Ecto neural progenitor cell (in vitro differentiated cells): ENCODE measurements at regions not wholly inside any gene's neighbourhood (a gene's known extent, or its start where the extent isn't known, plus 50 kb on each side); places are given as distances from the start of the nearest gene placed in this dataset.

ENCODE experiments used
- DNase-seq: peaks from one replicate; pipeline ENCODE4 v3.0.0-alpha.2; 2018; ENCODE audit warnings: low spot score

DNA sequence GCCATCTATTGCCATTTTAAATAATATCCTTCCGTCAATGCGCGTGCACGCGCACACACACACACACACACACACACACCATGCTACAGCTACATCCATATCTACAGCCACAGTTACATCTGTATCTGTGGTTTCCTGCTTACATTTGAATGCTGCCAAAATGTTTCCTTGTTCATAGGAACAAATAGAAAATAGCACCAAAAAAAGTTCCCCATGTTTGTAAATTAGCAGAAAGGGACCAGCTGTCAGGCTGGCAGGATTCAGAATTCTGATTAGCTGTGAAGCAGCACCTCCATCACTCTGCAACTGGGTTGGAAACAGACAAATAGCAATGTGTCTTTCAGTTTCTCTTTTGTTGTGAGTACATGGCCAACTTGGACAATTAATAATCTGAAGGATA is 601.5 kb downstream of the IRX1 start:
- no peak for DNase-seq

DNA sequence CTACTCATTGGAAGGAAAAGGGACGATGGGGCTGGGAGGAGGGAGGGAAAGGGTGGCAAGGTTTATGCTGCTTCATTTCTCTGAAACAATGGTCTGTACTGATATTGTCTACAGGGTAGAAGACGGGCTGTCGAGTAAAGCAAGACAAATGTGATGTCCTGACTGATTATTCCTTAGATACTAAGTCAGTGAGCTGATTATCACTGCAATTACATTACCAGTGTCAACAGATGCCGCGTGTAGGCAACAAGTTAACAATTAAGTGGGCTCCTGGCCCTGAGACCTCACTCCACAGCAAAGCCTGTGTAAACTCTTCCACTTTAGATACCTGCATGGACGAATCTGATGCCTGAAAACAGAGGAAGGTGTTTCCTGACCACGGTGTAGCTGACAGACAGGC is 602.8 kb downstream of the IRX1 start:
- no peak for DNase-seq

GRCh38 chr5:4199049-4199841 is 603.6 kb downstream of the IRX1 start:
- DNase-seq: no peak

GRCh38 chr5:4203146-4203545 is 607.5 kb downstream of the IRX1 start:
- DNase-seq: peak; percentile 18

GRCh38 chr5:4204276-4205141 is 608.9 kb downstream of the IRX1 start:
- peak; percentile 35 for DNase-seq

GRCh38 chr5:4205398-4205797 is 609.8 kb downstream of the IRX1 start:
- DNase-seq: peak; percentile 22

DNA sequence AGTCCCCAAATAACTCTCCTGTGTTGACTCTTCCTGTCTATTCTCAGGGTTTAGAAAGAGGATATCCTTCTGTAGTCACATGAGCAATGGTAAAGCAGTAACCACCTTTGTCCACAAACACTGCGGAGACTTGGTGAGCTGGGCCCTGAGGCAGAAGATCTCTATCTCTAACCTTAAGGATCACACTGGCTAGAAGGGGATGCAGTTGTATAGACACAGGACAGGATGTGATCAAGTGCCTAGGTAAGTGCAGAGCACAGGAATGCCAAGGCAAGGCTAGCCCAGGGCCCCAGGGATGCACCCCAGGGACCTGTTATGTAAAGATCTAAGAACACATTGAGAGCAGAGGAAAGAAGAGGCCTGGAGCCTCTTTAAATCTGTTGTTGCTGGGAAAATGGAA is 610.5 kb downstream of the IRX1 start:
- peak; percentile 22 for DNase-seq

- DNase-seq: peak; percentile 37
These were observed 611.9 kb downstream of the IRX1 start for GRCh38 chr5:4207486-4207885.

GRCh38 chr5:4208537-4208936 is 612.9 kb downstream of the IRX1 start:
- peak; percentile 17 for DNase-seq

- DNase-seq: peak; percentile 26
These were observed 613.4 kb downstream of the IRX1 start for GRCh38 chr5:4208996-4209395.

GRCh38 chr5:4212071-4212739 is 616.6 kb downstream of the IRX1 start:
- DNase-seq: peak; percentile 40

GRCh38 chr5:4212981-4213819 is 617.6 kb downstream of the IRX1 start:
- peak; percentile 54 for DNase-seq

- DNase-seq: no peak
These were observed 619.5 kb downstream of the IRX1 start for GRCh38 chr5:4215143-4215542.

DNA sequence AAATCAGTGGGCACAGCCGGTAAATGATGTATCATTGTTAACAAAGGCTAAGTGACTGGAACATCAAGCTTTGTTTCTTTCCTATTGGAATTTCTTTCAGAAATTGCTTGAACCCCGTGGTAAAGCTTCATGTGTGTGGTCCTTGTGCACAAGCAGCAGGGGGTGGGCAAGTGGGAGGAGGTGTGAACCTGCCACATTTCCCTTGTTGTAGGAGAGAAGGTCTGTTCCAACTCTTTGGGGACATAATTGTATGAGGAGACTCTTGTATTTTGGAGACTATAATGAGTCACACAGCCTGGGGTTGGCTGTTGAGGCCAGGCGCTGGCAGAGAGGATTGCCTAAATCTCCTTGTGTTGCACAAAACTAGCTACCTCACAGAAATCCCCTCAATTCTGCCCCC is 620.5 kb downstream of the IRX1 start:
- DNase-seq: peak; percentile 18

DNA sequence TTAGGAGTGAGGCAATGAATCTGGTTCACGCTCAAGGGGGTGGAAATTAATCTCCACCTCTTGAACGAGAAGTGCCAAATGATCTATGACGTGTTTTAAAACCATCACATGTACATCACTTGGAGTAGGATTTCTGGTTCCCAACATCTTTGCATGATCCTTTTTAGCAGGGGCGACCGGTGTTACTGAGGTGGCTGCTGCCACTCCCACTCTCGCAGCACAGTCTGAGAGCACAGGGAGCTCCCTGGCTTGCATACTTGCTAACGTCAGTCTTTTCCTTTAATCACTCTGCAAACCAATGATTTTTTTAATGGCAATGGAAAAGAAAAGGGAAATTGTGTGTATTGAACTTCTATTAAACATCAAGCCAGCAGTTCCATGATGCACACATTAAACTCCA is 624.4 kb downstream of the IRX1 start:
- DNase-seq: no peak

- DNase-seq: no peak
These were observed 625.4 kb downstream of the IRX1 start for GRCh38 chr5:4221048-4221447.

- DNase-seq: no peak
These were observed 626.5 kb downstream of the IRX1 start for GRCh38 chr5:4222147-4222546.

- no peak for DNase-seq
These were observed 627.2 kb downstream of the IRX1 start for GRCh38 chr5:4222821-4223220.

GRCh38 chr5:4225741-4226140 is 630.1 kb downstream of the IRX1 start:
- DNase-seq: no peak

DNA sequence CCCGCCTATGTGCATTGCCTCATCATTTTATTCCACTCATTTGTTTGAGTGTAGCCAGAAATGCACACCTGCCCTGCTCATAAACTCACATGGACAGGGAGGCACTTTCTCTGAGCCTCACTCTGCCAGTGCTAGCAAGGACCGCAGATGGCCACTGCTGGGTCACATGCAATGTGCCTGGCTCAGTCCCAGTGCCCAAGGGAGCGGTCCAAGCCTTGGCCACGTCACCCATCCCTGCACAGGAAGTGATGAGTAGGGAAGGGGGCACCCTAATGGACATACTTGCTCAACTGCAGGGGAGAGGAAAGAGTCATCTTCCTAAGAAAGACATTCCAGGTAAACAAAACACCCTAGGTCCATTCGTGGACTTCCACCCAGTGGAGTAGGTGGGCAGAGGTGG is 630.9 kb downstream of the IRX1 start:
- DNase-seq: no peak

DNA sequence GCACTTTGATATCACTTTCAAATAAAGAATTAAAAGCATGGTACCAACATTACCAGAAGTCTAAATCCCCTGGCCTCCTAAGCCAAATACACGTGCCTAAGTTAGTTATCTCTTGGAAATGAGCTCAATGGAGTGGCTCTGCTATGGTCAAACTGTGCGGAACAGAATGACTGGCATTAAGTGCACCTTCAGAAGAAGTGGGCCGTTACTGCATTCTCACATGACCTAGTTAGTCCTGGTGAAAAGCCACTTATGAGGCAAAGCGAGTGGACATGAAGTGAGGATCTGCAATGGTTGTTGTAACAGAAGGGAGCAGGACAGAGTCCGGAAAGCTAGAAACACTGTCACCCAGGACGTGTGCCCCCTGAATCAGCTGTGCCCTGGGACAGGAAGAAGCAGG is 633.1 kb downstream of the IRX1 start:
- DNase-seq: no peak
